CD14-positive monocyte (primary cell): ENCODE measurements at regions not wholly inside any gene's neighbourhood (a gene's known extent, or its start where the extent isn't known, plus 50 kb on each side); places are given as distances from the start of the nearest gene placed in this dataset.

ENCODE experiments used
- DNase-seq, 3 donors: peaks; one replicate each; pipeline ENCODE4 v3.0.0-alpha.2; 2011 to 2022
- H2AFZ ChIP-seq: 2 replicates; pipeline ENCODE4 v1.6.0; 2012; ENCODE audit warnings: mild to moderate bottlenecking, low read depth, low read length, inconsistent platforms; ENCODE audit not compliant: insufficient read depth, poor library complexity, severe bottlenecking
- H3K27ac ChIP-seq, 2 donors: 1 replicate in 1 of 2; 2 replicates in 1 of 2; pipeline ENCODE4 v1.5.1; 2012 to 2013; ENCODE audit warnings: low read length in 2 of 2, control low read depth in 1 of 2, inconsistent platforms in 1 of 2, low read depth in 1 of 2, mild to moderate bottlenecking in 1 of 2
- H3K27me3 ChIP-seq, 2 donors: one replicate each; pipeline versions ENCODE4 v1.6.0 to v1.6.1; 2011 to 2013; ENCODE audit warnings: low read length in 2 of 2; ENCODE audit not compliant: control insufficient read depth in 2 of 2, insufficient read depth in 2 of 2
- H3K36me3 ChIP-seq, 2 donors: replicated peaks in 1 of 2; 1 replicate in 1 of 2; 2 replicates in 1 of 2; pipeline versions ENCODE4 v1.5.1 to v1.6.1; 2012 to 2013; ENCODE audit warnings: low read length in 2 of 2, control low read depth in 1 of 2, inconsistent platforms in 1 of 2, mild to moderate bottlenecking in 1 of 2; ENCODE audit not compliant: insufficient read depth in 2 of 2, control insufficient read depth in 1 of 2
- H3K4me1 ChIP-seq, 2 donors: 1 replicate in 1 of 2; 2 replicates in 1 of 2; pipeline versions ENCODE4 v1.5.1 to v1.6.1; 2012 to 2013; ENCODE audit warnings: low read length in 2 of 2, control low read depth in 1 of 2, inconsistent platforms in 1 of 2, mild to moderate bottlenecking in 1 of 2, moderate library complexity in 1 of 2; ENCODE audit not compliant: insufficient read depth in 2 of 2, control insufficient read depth in 1 of 2
- H3K4me2 ChIP-seq: replicated peaks from 2 replicates; pipeline ENCODE3; 2012; ENCODE audit warnings: low read length, moderate library complexity, mild to moderate bottlenecking; ENCODE audit not compliant: poor library complexity, severe bottlenecking; ENCODE audit errors: extremely low read depth
- H3K4me3 ChIP-seq, 3 experiments: fragments of 200-600 bp in 1 of 3; sonication (generic) in 1 of 3; replicated peaks in 1 of 3; 1 replicate in 2 of 3; 2 replicates in 1 of 3; pipeline ENCODE4 v1.5.1; 2011 to 2013; ENCODE audit warnings: low read length in 3 of 3, mild to moderate bottlenecking in 3 of 3, control low read depth in 2 of 3, low read depth in 2 of 3, inconsistent platforms in 1 of 3, moderate library complexity in 1 of 3
- H3K79me2 ChIP-seq: 2 replicates; pipeline ENCODE4 v1.6.0; 2012; ENCODE audit warnings: mild to moderate bottlenecking, control low read depth, inconsistent platforms, low read length, moderate library complexity; ENCODE audit not compliant: insufficient read depth
- H3K9ac ChIP-seq: 2 replicates; pipeline ENCODE4 v1.6.0; 2017; ENCODE audit warnings: low read length, mild to moderate bottlenecking; ENCODE audit not compliant: insufficient read depth, poor library complexity, severe bottlenecking
- H3K9me3 ChIP-seq, 2 donors: replicated peaks in 1 of 2; 1 replicate in 1 of 2; 2 replicates in 1 of 2; pipeline versions ENCODE4 v1.5.1 to v1.6.1; 2012 to 2013; ENCODE audit warnings: low read length in 2 of 2, control low read depth in 1 of 2; ENCODE audit not compliant: control insufficient read depth in 1 of 2, insufficient read depth in 1 of 2
- H4K20me1 ChIP-seq: 2 replicates; pipeline ENCODE4 v1.6.0; 2012; ENCODE audit warnings: mild to moderate bottlenecking, low read length, control low read depth, moderate library complexity; ENCODE audit not compliant: insufficient read depth
- H3K27ac Mint-ChIP-seq, 7 donors: one replicate each; pipeline ENCODE4 v1.8.0; 2020; ENCODE audit warnings: mild to moderate bottlenecking in 7 of 7, mixed read lengths in 7 of 7, moderate library complexity in 6 of 7, inconsistent platforms in 2 of 7
- H3K27me3 Mint-ChIP-seq, 3 donors: one replicate each; pipeline ENCODE4 v1.8.0; 2021 to 2022; ENCODE audit warnings: low read depth in 3 of 3, mild to moderate bottlenecking in 3 of 3, mixed read lengths in 3 of 3, moderate library complexity in 3 of 3, inconsistent platforms in 1 of 3
- H3K36me3 Mint-ChIP-seq, 2 donors: one replicate each; pipeline ENCODE4 v1.8.0; 2020; ENCODE audit warnings: mixed read lengths in 2 of 2, inconsistent platforms in 1 of 2, mild to moderate bottlenecking in 1 of 2
- H3K4me1 Mint-ChIP-seq: one replicate; pipeline ENCODE4 v1.8.0; 2020; ENCODE audit warnings: mild to moderate bottlenecking, mixed read lengths
- H3K4me3 Mint-ChIP-seq, 2 donors: one replicate each; pipeline ENCODE4 v1.8.0; 2020; ENCODE audit warnings: mild to moderate bottlenecking in 2 of 2, mixed read lengths in 2 of 2, moderate library complexity in 1 of 2
- H3K9me3 Mint-ChIP-seq, 7 donors: one replicate each; pipeline ENCODE4 v1.8.0; 2020 to 2022; ENCODE audit warnings: mixed read lengths in 7 of 7, mild to moderate bottlenecking in 6 of 7, moderate library complexity in 6 of 7, inconsistent platforms in 2 of 7
- WGBS: methylation state at CpG from one replicate; pipeline ENCODE4 v1.1.5; 2013; ENCODE audit warnings: missing lambda C conversion rate; ENCODE audit not compliant: insufficient coverage; 5-methylcytosine and 5-hydroxymethylcytosine counted together
- intact Hi-C, 2 donors: fragments of 100-400 bp; cut with micrococcal nuclease; formaldehyde crosslinking; loops; one replicate each; pipeline versions ENCODE4 v1.15.0 to v1.15.1; 2023
- TF ChIP-seq, protein P1 (sequence below): fragments of 200-600 bp; IDR thresholded peaks from one replicate; pipeline ENCODE4 v1.8.0; 2022; ENCODE audit warnings: antibody characterized with exemption, mild to moderate bottlenecking

DNA sequence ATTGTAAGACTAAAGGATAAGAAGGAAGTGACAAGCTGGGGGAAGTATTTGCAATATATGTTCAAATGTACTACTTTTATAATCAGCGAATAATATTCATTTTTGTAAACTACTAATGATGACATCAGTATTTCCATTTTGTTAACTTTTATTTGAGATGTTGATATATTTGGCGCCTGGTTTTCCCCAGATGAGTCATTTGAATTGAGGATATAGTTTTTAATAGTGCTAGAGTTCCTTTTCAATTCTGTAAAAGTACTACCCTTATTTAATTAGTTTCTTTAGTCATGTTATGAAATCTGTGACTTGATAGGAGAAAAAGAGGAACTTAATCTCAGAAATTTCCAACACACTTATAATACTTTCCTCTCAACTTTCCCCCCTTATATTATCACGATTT, 495.3 kb downstream of the IRS1 start:
- peak overlapping the region in 1 of 2 donors; percentile 54 for H3K27ac ChIP-seq

DNA sequence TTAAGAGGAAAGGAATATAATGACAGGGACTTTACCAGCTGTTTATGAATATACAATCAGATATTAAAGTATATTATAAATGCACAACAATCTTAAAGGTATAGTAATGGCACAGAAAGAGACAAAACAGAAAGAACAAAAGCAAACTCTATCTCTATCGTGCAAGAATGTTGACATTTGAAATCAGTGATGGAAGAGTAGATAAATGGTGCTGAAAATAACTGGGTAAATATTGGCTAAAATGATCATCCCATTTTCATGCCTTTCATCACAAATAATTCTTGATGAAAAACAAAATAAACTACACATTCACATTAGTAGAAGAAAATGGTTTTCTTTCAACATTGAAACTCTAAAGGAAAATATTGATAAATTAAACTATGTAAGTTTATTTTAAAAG, 495.9 kb downstream of the IRS1 start:
- Histone ChIP-seq H3K36me3 (no peaks in the 10 kb centered on the region), H3K4me1 (peaks cover 24 to 33% of the 10 kb centered on the region in 2 donors), H2AFZ (no peak overlapping the region), H4K20me1 (no peaks in the 10 kb centered on the region), H3K27ac (no peak overlapping the region), H3K4me3 (no peak overlapping the region), H3K27me3 (no peaks in the 10 kb centered on the region), H3K4me2 (no peak overlapping the region), H3K9ac (no peak overlapping the region), H3K9me3 (no peaks in the 10 kb centered on the region), H3K79me2 (no peaks in the 10 kb centered on the region)
- TF ChIP-seq, protein P1, sequence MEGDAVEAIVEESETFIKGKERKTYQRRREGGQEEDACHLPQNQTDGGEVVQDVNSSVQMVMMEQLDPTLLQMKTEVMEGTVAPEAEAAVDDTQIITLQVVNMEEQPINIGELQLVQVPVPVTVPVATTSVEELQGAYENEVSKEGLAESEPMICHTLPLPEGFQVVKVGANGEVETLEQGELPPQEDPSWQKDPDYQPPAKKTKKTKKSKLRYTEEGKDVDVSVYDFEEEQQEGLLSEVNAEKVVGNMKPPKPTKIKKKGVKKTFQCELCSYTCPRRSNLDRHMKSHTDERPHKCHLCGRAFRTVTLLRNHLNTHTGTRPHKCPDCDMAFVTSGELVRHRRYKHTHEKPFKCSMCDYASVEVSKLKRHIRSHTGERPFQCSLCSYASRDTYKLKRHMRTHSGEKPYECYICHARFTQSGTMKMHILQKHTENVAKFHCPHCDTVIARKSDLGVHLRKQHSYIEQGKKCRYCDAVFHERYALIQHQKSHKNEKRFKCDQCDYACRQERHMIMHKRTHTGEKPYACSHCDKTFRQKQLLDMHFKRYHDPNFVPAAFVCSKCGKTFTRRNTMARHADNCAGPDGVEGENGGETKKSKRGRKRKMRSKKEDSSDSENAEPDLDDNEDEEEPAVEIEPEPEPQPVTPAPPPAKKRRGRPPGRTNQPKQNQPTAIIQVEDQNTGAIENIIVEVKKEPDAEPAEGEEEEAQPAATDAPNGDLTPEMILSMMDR: no peak
- DNase-seq: no peak
- Mint-ChIP-seq H3K4me1 (peaks cover 26% of the 10 kb centered on the region), H3K9me3 (peaks cover 0 to 4% (median 0%) of the 10 kb centered on the region in 7 donors), H3K27ac (no peak overlapping the region), H3K36me3 (no peaks in the 10 kb centered on the region), H3K4me3 (no peak overlapping the region), H3K27me3 (peaks cover 0 to 5% (median 4%) of the 10 kb centered on the region in 3 donors)
- intact Hi-C loops: loop anchor here in 1 of 2 donors (10.0 kb wide), 1 partner anchor 121 kb away; no protein-coding TSS in a partner anchor
- no CpG with 5 or more reads among the region's 1 CpG for whole genome bisulfite sequencing

More for the DNA sequence above, 495.3 kb downstream of the IRS1 start:
- H3K4me3 ChIP-seq: no peak overlapping the region
- no peaks in the 10 kb centered on the region for H3K79me2 ChIP-seq
- Mint-ChIP-seq H3K36me3 (peaks cover 0 to 2% of the 10 kb centered on the region in 2 donors), H3K4me1 (peaks cover 26% of the 10 kb centered on the region), H3K9me3 (peaks cover 0 to 4% (median 0%) of the 10 kb centered on the region in 7 donors), H3K27ac (peak overlapping the region in 3 of 7 donors; percentile 65 to 87 (median 72)), H3K4me3 (no peak overlapping the region), H3K27me3 (peaks cover 0 to 4% (median 3%) of the 10 kb centered on the region in 3 donors)
- H3K4me1 ChIP-seq: peaks cover 26 to 35% of the 10 kb centered on the region in 2 donors
- peak; percentile 42 to 79 (median 71) for DNase-seq
- intact Hi-C loops: loop anchor here in 1 of 2 donors (10.0 kb wide), 1 partner anchor 120 kb away; no protein-coding TSS in a partner anchor
- no peaks in the 10 kb centered on the region for H3K9me3 ChIP-seq
- H4K20me1 ChIP-seq: no peaks in the 10 kb centered on the region
- H2AFZ ChIP-seq: no peak overlapping the region
- H3K9ac ChIP-seq: no peak overlapping the region
- 80% methylated on average over 1 of the region's 3 CpGs for WGBS
- no peak overlapping the region for H3K4me2 ChIP-seq
- no peaks in the 10 kb centered on the region for H3K36me3 ChIP-seq
- no peaks in the 10 kb centered on the region for H3K27me3 ChIP-seq
- TF ChIP-seq, protein P1: no peak
